Neutrophil (primary cell): ENCODE measurements at regions not wholly inside any gene's neighbourhood (a gene's known extent, or its start where the extent isn't known, plus 50 kb on each side); places are given as distances from the start of the nearest gene placed in this dataset.

Source experiments
- H3K27ac ChIP-seq: fragments of 200-600 bp; sonication (generic); 2 replicates; pipeline ENCODE4 v1.5.1; 2016; ENCODE audit warnings: mild to moderate bottlenecking, moderate library complexity
- H3K27me3 ChIP-seq: fragments of 200-600 bp; sonication (generic); 2 replicates; pipeline ENCODE4 v1.6.0; 2016; ENCODE audit warnings: mild to moderate bottlenecking
- H3K36me3 ChIP-seq: fragments of 200-600 bp; sonication (generic); 2 replicates; pipeline ENCODE4 v1.5.1; 2017
- H3K4me1 ChIP-seq, 2 experiments: fragments of 200-600 bp in 1 of 2; sonication (generic) in 1 of 2; 1 replicate in 1 of 2; 2 replicates in 1 of 2; pipeline versions ENCODE4 v1.5.1 to v1.6.1; 2013 to 2016; ENCODE audit warnings: low read depth in 1 of 2, low read length in 1 of 2, mild to moderate bottlenecking in 1 of 2, moderate library complexity in 1 of 2; ENCODE audit not compliant: control insufficient read depth in 1 of 2, insufficient read depth in 1 of 2
- H3K4me3 ChIP-seq, 2 experiments: fragments of 200-600 bp in 1 of 2; sonication (generic) in 1 of 2; 1 replicate in 1 of 2; 2 replicates in 1 of 2; pipeline ENCODE4 v1.5.1; 2013 to 2016; ENCODE audit warnings: low read depth in 1 of 2, low read length in 1 of 2, mild to moderate bottlenecking in 1 of 2, moderate library complexity in 1 of 2
- H3K9me3 ChIP-seq: fragments of 200-600 bp; sonication (generic); 2 replicates; pipeline ENCODE4 v1.5.1; 2016
- CTCF ChIP-seq: fragments of 200-600 bp; sonication (generic); IDR thresholded peaks from 2 replicates; pipeline ENCODE4 v1.5.1; 2016; ENCODE audit warnings: antibody characterized with exemption

- no peaks in the 10 kb centered on the region for H3K36me3 ChIP-seq
- H3K4me3 ChIP-seq, result peak overlapping the region; percentile 41 to 47
- no peaks in the 10 kb centered on the region for H3K9me3 ChIP-seq
- peaks cover 8 to 9% of the 10 kb centered on the region in 2 experiments for H3K4me1 ChIP-seq
- TF ChIP-seq CTCF, result no peak
- H3K27me3 ChIP-seq, result peaks cover 18% of the 10 kb centered on the region
- no peak overlapping the region for H3K27ac ChIP-seq
Measured at GRCh38 chr15:26082221-26083109, 219.3 kb upstream of the ATP10A start.

- H3K4me1 ChIP-seq, result peaks cover 8 to 9% of the 10 kb centered on the region in 2 experiments
- no peaks in the 10 kb centered on the region for H3K36me3 ChIP-seq
- no peak overlapping the region for H3K27ac ChIP-seq
- TF ChIP-seq CTCF, result no peak
- peak overlapping the region; percentile 41 to 47 for H3K4me3 ChIP-seq
- no peaks in the 10 kb centered on the region for H3K9me3 ChIP-seq
- H3K27me3 ChIP-seq, result peaks cover 18% of the 10 kb centered on the region
Measured at GRCh38 chr15:26081758-26082220, 218.7 kb upstream of the ATP10A start.

- no peak for TF ChIP-seq CTCF
- Histone ChIP-seq H3K27ac (no peak overlapping the region), H3K27me3 (no peaks in the 10 kb centered on the region), H3K4me3 (no peak overlapping the region), H3K9me3 (no peaks in the 10 kb centered on the region), H3K4me1 (no peaks in the 10 kb centered on the region), H3K36me3 (no peaks in the 10 kb centered on the region)
Measured at GRCh38 chr15:26075770-26076169, 212.6 kb upstream of the ATP10A start.

- Histone ChIP-seq H3K4me1 (no peaks in the 10 kb centered on the region), H3K27ac (no peak overlapping the region), H3K27me3 (no peaks in the 10 kb centered on the region), H3K4me3 (no peak overlapping the region), H3K36me3 (no peaks in the 10 kb centered on the region), H3K9me3 (no peaks in the 10 kb centered on the region)
- no peak for TF ChIP-seq CTCF
Measured at GRCh38 chr15:26073430-26074333, 210.6 kb upstream of the ATP10A start.

GRCh38 chr15:26070095-26070532 lies 207.0 kb upstream of the ATP10A start:
- no peaks in the 10 kb centered on the region for H3K9me3 ChIP-seq
- TF ChIP-seq CTCF, result no peak
- no peak overlapping the region for H3K4me3 ChIP-seq
- no peaks in the 10 kb centered on the region for H3K27me3 ChIP-seq
- no peaks in the 10 kb centered on the region for H3K4me1 ChIP-seq
- no peaks in the 10 kb centered on the region for H3K36me3 ChIP-seq
- H3K27ac ChIP-seq, result no peak overlapping the region
